ENCODE measurements at regions not wholly inside any gene's neighbourhood (a gene's known extent, or its start where the extent isn't known, plus 50 kb on each side); places are given as distances from the start of the nearest gene placed in this dataset.
"Not testable (repeated sequence)": the region's sequence is repeated elsewhere in the genome, so short reads cannot be mapped to it uniquely, and the experiment has no call there.

DNA sequence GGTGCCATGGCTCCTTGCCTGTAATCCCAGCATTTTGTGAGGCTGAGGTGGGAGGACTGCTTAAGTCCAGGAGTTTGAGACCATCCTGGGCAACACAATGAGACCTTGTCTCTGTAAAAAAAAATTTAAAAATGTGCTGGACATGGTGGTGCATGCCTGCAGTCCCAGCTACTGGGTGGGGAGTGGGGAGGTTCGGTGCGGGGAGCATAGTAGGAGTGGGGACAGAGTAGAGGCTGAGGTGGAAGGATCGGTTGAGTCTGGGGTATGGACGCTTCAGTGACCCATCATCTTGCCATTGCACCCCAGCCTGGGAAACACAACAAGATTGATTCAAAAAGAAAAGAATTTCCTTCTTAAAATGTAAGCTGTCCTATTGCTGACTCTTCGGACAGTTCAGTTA is 1490.0 kb upstream of the GBE1 start:
- DNase-seq: no peak

DNA sequence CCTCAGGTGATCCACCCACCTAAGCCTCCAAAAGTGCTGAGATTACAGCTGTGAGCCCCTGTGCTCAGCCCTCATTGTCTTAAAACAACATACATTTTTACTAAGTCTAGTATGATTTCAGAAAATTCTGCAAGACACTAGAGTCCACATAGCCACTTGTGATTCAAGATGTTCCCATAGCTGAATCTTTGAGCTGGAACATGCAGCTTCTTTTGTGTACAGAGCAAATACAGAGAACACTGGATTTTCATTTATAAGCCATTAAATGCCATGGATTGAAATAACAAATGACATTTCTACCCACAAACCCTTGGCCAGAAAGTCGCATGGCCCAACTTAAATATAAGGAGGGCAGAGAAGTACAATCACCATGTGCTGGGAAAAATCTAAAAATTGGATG is 1489.2 kb upstream of the GBE1 start:
- DNase-seq: no peak

DNA sequence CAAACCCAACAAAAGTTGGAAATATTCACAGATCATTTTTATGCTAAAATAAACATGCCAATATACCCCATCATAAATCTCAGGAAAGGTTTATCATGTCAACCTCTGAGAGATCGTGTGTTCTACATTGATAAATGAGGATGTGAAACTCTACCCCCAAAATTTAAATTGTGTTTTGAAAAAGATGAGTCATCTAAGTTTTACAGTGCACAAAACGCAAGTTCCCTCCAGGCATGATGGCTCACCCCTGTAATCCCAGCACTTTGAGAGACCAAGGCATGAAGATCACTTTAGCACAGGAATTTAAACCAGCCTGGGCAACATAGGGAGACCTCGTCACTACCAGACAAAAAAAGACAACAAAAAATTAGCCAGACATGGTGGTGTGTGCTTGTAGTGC is 1487.0 kb upstream of the GBE1 start:
- no peak for DNase-seq

DNA sequence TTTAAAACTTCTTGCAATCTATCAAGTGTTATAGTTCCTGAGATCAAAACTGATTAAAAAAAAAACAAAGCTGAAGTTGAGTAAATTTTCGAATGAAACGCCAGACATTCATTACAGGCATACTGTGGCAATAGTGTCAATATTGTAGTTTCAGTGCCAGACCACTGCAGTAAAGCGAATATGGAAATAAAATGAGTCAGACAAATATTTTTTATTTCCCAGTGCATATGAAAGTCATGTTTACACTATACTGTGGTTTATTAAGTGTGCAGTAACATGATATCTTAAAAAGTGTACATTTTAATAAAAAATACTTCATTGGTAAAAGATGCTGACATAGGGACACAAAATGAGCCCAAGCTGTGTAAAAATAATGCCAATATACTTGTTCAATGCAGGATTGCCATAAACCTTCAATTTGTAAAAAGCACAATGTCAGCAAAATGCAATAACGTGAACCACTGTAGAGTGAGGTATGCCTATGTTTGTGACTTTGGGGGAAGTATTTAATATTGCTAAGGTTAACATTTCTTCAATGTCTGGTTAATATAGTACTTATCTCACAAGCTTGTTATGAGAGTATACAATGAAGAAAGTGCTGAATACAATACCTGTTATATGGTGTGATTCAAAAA is 1473.9 kb upstream of the GBE1 start:
- no peak for DNase-seq

DNA sequence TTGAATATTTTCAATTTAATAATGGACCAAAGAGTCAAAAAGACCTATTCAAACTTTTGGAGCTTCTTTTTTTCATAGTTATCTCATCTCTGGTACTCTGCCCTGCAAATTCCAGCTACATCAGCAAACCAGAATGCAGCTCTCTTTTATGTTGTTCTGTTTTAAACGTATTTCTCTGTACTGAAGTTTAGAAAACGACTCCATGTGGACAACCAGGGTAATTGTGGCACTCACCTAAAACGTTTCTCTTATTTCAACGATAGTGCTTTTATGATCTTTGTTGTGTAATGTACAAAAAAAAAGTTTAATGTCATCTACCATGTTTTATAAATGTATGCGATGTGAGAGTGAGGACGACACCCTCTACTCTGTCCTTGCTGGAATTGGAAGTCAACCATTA is 1472.3 kb upstream of the GBE1 start:
- no peak for DNase-seq

DNA sequence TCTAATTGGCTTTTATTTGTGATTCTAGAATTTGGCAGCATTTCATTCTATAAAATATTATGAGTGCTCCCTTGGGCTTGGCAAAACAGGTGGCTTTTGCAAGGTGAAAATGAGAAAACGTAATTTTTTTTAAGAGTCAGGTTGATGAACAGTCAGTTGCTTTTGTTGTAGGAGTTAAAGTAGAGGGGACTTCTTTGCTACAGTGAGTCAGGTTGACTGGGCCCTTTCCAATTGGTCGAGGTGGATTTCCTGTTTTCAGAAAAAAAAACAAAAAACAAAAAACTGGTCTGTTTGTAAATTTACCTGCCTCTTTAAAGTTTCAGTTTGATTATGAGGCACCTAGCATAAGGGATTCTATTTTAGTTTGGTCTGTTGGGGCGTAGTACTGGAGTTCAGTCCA is 1469.4 kb upstream of the GBE1 start:
- no peak for DNase-seq

DNA sequence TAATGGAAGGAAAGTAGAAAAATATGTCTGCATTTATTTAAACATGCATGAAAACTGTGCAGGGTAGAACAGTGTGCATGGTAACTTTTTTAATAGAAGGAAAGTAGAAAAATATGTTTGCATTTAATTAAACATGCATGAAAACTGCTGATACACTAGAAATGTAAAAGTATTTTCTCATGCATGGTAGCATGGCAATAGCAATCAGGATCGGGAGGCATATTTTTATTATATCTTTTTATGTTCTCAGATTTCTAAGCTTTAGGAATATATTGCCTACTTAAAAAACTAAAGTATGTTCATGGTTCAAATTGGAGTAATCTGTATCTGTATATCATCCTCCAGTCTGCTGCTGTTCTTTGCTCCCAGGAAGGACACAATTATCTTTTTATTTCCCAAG is 1468.9 kb upstream of the GBE1 start:
- DNase-seq: no peak

DNA sequence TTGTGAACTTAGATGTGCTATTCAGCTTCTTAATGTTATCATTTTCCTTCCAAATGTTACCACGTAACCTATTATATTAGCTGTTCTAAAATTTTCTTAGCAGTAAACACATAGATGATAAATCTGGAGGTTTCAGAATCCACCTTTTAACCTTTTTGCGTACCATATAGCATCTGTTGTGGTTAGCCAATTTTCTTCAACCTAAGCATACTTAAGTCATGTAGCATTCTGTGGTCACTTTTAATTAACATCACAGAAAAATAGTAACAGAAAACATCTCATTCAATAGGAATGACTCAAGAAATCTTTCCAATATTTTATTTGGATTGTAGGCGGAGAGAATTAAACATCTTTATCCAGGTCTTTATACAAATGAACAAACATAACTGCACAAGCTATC is 1465.3 kb upstream of the GBE1 start:
- no peak for DNase-seq

DNA sequence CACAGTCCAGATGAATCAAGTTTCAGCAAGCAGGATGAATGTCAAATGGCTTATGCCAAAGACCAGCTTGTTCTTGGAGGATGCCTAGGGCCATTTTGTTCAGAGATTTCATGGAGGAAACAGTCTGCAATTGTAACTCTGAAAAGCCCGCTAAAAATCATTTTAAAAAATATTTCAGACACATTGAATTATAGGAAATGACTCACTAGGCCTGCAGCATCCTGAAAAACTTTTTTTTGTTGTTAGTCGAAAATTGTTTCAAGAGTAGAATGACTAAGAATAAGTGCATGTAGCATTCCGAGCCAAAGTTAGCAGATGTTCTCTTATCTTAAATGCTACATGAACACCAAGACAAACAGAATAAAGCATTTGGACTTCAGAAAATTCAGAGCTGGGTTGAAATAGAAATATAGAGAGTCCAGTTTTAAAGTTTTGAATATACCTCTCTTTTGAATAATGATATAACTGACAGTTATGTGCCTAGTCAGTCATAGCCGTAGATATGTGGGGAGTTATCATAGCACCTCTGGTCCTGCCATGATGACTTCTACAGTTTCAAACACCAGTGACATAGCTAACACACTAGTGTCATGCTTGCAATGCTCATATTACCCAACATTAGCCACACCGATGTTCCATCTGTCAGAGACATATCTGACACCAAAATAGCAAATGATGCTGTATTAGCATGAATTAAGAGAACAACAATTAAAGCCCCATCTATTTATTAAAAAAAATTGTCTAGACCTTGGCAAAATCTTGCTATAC is 1462.8 kb upstream of the GBE1 start:
- DNase-seq: no peak

DNA sequence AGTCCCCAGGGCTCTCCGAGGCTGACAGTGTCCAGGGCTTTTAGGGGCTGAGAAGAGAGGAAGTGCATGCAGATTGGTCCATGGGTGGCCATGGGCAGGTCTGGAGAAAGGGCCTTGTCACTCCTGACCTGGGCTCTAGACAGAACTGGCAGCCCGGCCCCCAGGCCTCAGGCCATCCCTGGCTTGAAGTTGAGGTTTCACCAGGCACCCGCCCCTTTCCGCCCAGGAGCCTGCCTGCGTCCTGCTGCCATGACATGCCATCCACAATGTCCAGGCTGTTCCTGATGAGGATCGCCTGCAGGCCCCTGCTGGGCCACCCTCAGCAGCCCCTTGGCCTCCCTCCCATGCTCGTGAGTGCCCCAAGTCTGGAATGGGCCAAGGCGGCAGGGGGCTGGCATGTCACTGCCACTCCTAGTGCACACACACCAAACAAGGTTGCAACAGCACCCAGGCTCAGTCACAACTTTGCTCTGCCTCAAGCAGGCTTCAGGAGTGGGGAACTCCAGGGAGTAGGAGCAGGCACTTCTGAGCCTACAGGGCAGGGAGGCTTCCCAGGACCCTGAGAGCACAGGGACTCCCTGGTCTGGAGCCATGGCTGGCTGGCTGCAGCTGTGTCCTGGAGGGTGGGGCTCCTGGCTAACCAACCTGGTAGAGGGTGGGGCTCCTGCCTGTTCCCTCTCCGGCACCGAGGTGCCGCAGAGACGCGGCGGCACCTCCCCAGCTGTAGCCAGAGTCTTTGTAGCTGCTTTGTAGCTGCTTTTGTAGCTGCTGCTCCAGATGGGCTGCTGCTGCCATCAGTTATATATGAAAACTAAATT is 1457.1 kb upstream of the GBE1 start:
- no peak for DNase-seq

DNA sequence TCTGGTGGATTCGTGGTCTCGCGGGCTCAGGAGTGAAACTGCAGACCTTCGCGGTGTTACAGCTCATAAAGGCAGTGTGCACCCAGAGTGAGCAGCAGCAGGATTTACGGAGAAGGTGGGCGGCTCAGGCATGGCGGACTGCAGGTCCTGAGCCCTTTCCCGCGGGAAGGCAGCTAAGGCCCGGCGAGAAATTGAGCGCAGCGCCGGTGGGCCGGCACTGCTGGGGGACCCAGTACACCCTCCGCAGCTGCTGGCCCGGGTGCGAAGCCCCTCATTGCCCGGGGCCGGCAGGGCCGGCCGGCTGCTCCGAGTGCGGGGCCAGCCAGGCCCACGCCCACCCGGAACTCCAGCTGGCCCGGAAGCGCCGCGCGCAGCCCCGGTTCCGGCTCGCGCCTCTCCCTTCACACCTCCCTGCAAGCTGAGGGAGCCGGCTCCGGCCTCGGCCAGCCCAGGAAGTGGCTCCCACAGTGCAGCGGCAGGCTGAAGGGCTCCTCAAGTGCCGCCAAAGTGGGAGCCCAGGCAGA is 1456.2 kb upstream of the GBE1 start:
- DNase-seq: not testable (repeated sequence)

DNA sequence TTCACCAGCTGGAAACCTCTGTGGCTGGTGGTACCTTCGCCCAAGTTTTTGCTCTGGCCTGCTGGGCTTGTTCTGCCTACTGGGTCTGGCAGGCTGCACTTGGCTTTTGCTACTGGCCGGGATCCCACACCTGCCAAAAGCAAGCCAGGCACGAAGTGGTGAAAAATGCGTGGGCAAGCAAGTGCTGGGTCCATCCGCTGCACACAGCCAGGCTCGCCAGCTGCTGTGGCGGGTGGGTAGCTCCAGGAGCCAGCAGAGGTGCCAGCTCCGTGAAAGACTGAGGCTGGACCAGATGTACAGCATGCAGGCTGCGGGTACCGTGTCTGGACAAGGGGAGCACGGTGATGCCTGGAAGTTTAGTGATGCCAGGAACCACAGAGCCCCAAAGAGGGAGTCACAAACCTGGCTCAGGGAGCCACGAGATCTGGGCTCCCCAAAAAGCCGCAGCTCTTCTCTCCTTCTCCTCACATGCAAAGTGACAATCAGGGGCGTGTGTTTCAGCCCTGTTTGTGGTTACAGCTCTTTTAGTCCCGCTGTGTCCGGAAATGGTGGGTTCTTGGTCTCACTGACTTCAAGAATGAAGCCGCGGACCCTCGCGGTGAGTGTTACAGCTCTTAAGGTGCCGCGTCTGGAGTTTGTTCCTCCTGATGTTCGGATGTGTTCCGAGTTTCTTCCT is 1455.6 kb upstream of the GBE1 start:
- no peak for DNase-seq

DNA sequence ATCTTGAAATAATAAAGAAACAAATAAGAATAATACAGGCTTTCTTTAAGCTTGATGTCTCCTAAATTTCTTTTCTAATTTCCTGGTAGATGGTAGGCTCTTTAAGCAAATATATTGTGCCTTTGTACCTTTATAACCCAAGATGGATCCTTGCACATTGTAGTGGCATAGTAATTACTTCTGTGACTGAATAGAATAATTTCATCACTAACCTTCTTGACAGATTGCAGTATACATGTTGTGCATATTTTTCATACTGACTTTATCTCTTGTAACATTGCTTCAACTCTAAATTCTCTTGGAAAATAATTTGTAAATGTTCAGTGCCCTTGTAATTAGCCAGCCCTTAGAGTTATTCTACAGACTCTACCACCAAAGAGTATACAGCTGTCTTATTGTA is 1433.8 kb upstream of the GBE1 start:
- no peak for DNase-seq

DNA sequence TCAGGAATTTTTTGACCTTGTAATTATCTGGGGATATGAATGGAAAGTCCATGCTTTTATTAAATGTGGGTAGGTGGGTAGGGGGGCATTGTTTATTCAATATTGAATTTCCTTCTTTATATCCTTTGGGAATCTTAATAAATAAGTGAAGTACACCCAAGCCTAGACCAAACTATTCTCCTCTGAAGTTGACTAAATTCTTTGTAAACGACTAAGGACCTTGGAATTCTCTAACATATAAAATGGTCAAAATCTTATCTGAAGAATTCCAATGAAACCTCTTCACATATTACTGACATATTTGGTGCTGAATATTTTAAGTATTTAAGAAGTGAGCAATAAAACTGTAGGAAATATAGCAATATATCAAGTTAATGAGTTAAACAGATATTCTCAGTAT is 1432.1 kb upstream of the GBE1 start:
- no peak for DNase-seq

DNA sequence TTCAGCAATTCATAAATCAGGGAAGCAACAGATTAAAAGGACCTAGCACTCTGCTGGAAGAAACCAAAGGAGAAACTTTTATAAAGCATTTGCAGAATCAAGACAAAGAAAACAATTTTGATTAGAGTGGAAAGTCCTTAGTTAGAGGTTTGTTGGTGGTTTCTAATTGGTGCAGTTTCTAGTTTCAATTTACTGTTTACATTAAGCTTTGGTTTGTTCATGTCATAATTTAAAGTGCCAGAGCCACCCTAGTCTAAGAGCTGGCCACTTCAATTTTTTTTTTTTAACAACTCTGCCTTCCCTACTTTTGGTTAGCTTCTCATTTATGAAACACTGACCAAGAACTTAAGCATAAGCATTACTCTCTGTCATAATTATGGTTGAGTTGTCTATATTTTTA is 1428.2 kb upstream of the GBE1 start:
- no peak for DNase-seq

DNA sequence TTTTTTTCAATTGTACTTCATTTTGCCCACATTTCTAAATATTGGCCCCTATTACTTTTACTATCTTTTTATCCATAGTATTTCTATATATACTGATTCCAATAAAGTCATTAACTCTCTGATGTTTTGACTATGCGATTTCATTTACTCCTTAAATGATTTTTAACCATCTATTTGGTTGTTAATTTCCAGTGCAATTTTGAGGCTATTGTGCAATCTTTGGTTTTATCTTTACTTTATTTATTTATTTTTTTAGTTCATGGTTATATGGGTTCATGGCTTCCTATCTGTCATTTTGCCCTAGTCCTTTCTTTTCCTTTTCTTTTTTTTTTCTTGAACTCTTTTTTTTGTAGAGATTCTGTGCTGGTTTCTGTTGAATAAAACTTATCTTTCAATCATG is 1408.0 kb upstream of the GBE1 start:
- no peak for DNase-seq

DNA sequence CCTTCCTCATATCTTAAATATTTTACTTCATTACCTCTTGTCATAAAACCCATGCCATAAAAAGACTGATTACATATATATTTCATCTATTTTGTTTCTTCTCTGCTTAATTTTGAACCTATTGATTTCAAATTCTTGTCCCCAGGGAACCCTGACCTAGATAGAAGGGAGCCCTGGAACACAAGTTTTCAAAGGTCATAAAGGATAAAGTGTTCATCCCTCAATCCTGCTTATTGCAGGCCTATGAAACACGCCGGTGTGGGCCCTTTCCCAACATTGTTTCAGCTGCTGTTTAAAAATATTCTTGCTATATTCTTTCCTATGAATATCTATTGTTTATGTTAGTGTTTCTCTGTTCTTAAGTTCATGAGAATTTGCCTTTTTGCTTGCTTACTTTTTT is 1389.5 kb upstream of the GBE1 start:
- DNase-seq: no peak

DNA sequence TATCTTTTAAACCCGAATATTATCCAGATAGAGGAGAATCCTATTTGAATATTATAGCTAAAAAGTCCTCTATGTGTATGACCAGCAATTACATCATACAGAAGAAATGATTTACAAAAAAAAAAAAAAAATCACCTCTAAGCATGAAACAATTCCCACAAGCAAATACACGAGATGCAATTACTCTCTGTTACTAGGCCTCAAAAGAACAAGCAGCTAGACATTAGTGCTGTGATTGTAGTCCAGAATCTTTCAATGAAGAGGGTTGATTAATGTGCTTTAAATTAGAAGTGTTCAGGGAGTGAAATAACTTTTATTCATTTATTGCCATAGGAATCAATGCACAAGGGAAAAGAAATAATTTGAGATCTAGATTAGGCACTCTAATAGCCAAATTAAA is 1379.5 kb upstream of the GBE1 start:
- no peak for DNase-seq

DNA sequence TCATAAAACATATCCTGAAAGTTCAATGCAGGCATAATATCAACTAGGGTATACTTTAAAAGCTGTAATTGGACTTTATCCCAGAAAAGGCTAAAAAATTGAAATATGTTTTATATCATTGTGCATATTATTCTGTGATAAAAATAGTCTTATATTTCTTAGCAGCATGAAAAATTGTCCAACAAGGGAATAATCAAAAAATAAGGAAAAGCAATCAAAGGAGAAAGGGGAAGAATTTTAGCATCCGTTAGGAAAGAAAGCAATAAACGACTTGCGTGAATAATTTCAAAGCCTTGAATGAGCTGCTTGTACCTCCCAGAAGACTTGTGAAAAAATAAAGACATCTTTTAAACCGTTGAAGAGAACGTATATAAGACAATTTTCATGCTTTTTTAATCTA is 1369.8 kb upstream of the GBE1 start:
- no peak for DNase-seq

DNA sequence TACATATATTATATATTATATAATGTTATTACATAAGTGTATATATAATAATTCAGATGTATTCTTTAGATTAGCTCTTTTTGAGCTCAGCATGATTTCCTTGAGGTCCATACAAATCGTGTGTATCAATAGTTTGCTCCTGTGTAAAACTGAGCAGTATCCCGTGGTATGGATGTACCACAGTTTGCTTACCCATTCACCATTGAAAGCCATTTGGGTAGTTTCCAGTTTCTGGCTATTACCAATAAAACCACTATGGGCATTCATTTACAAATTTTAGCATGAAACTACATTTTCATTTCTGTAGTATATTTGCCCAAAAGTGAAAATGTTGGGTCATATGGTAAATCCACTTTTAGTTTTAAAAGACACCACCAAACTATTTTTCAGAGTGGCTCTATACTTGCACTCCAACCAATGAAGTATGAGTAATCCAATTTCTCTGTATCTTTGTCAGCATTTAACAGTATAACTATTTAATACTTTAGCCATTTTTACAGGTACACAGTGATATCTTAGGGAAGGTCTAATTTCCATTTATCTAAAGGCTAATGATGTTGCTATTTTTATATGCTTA is 1361.4 kb upstream of the GBE1 start:
- DNase-seq: no peak

DNA sequence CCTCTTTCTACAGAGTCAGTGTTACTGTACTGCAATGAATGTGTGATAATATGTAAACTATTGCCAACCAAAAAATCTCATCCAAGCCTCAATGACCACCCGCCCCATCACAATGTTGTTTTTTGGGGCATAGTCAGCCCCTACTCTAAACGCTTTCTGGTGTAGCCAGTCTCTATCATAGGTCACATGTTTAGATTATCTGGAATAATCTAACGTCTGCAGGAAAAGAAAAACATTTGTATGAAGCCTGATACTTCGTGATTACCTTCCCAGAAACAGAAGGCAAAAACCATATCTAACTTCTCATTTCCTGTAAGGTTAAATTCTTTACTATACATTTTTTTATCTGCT is 1331.8 kb upstream of the GBE1 start:
- no peak for DNase-seq

DNA sequence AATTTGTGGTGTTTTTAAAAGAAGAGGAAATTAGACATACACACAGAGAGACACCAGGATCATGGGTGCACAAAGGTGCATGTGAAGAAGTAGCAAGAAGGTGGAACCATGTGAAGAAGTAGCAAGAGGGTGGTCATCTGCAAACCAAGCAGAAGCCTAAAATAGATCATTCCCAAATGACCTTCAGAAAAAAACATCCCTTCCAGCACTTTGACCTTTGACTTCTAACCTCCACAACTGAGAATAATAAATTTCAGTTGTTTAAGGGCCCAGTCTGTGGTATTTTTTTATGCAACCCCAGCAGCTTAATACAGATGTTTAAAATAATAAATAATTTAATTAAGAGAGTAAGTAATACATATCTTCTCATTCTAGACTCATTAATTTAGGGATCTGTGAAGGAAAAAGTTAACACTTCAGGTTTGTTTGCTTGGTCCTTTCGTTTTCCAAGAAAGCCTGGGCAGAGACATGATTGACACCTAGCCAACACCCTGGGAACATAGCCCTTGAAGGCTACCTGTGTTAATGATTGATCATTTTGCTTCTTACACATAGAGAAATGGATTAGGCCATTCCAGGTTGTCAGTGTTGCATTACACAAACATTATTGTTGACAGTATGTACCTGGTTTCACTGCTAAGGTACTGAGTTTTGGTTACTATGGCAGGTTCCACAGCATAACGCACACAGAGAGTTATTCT is 1331.2 kb upstream of the GBE1 start:
- no peak for DNase-seq
